HG02678 (cell line): ENCODE measurements at regions not wholly inside any gene's neighbourhood (a gene's known extent, or its start where the extent isn't known, plus 50 kb on each side); places are given as distances from the start of the nearest gene placed in this dataset.
"Not testable (repeated sequence)": the region's sequence is repeated elsewhere in the genome, so short reads cannot be mapped to it uniquely, and the experiment has no call there.

Source experiments
- ATAC-seq: cut with Tn5 transposase; IDR thresholded peaks from one replicate; pipeline ENCODE4 v1.9.1; 2021; ENCODE audit warnings: mild to moderate bottlenecking, moderate library complexity; ENCODE audit not compliant: unreplicated experiment

DNA sequence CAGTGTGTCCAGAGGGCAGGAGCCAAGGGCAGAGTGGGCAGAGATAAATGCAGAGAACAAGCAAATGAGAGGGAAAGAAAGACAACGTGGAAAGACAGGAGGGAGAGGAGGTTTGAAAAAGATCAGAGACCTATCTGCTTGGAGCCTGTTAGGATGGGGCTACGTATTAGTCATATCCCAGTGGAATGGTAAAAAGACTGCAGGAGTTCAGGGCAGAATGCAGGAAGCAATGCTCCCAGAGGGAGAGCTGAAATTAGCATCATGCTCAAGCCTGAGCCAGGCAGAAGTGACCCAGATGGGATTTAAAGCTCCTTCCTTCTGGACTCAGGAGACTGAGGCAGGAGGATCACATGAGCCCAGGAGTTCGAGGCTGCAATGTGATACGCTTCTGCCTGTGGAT, 261.3 kb upstream of the CHRM3 start:
- ATAC-seq, result no peak

DNA sequence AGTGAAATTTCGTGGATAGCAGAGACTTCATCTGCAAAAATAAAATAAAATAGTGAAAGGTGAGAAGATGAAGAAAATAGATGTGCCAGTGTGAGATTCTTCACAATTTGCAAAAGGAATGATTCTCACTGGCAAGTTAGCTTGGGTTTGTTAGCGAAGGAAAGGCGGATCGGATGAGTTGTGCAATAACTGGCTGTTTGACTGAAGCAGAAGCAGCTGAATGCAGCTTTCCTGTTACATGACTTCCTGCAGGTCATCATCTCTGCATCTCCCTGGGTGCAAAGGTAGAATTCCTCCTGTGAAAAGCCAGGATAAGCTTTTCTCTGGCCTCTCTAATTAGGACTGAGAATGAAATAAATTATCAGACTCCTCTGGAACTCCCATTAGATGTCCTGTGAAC, 263.1 kb upstream of the CHRM3 start:
- ATAC-seq, result no peak

DNA sequence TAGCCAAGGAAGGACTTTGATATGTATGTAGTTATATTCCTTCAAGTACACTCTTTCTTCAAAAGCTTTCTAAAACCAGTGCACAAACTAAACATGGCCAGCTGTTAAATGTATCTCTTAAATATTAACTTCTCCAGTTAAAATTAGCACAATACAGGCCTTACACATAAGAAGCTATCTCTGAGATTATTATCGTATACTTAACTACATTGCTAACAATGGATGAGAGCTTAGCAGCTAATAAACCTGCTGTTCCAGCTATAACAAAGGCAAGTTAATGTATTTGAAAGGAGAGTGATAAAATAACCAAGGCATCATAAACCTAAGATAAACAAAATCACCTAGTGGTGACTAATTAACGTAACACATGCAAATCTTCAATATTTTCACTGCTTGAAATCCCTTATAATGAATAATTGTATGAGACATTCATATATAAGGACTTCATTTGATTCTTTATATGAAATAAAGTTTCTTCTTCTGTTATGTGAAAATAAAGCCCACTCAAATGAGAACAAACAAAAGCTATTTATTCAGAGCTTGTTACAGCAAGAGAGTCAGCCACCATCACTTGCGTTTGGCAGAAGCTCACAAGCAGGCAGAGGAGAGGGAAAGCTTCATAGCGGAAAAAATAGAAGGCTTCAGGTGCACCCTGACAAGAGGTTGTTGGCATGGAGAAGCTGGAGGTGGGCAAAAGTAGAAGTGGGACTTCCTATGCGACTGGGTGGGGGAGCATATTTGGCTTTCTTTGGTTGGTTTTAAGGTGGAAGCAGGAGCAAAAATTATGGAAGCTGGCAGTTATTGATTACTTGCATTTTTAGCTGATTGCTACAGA, 274.1 kb upstream of the CHRM3 start:
- no peak for ATAC-seq

DNA sequence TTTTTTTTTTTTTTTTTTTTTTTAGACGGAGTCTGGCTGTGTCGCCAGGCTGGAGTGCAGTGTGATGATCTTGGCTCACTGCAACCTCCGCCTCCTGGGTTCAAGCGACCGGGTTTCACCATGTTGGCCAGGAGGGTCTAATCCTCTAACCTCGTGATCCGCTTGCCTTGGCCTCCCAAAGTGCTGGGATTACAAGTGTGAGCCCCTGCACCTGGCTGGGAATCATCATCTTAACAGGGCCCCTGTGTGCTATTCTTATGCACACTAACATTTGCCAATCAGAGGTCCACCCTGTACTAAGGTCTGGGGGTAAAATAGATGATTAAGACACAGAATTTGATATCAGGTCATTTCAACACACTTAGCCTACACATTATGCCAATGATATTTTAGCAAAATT, 278.7 kb upstream of the CHRM3 start:
- ATAC-seq, result no peak

DNA sequence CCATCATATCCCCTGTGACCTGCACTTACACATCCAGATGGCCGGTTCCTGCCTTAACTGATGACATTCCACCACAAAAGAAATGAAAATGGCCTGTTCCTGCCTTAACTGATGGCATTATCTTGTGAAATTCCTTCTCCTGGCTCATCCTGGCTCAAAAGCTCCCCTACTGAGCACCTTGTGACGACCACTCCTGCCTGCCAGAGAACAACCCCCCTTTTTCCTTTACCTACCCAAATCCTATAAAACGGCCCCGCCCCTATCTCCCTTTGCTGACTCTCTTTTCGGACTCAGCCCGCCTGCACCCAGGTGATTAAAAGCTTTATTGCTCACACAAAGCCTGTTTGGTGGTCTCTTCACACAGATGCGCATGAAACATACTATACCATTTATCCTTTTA, 279.7 kb upstream of the CHRM3 start:
- not testable (repeated sequence) for ATAC-seq

DNA sequence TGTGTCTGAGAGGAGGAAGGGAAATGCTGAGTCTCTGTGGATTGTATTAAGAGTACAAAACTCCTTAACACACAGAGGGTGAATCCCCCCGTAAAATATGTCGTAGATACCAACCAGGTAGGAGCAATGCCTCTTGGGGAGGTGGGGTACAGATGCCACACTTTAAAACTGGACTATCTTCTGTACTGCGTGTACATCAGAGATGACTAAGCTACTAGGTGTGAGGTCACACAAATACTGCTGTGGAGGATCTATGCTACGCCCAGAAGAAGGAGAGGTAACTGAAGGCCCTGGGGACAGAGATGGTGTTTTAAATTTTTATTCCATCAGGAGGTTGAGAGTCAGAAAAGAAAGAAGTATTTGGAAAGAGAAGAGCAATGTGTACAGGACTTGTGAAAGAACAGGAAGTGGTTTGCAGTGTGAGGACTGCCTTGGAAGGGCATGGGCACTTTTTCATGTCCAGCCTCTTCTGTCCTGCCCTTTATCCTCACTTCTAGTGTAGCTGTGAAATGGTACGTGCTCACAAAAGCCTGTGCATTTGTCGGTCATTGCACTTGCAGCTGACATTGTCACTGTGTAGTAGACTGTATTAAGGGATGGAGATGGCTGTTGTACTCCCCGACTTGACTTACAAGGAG, 287.8 kb upstream of the CHRM3 start:
- no peak for ATAC-seq

DNA sequence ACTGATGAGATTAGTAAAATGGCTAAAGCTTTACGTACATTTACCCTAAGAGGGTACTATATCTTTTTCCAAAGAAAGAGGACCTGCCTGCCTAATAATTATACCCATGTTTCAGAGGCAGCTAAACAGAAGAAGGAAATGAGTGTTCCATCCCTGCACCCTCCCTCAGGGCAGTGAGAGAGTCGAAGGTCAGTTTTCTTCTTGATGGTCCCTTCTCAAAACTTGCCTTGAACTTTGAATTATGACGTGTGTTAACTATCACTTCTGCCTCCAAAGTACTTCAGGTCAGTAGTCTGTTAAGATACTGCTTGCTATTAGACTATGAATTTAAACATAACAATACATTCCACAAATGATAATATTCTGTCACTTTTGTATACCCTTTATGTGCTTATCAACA, 294.8 kb upstream of the CHRM3 start:
- ATAC-seq, result no peak

DNA sequence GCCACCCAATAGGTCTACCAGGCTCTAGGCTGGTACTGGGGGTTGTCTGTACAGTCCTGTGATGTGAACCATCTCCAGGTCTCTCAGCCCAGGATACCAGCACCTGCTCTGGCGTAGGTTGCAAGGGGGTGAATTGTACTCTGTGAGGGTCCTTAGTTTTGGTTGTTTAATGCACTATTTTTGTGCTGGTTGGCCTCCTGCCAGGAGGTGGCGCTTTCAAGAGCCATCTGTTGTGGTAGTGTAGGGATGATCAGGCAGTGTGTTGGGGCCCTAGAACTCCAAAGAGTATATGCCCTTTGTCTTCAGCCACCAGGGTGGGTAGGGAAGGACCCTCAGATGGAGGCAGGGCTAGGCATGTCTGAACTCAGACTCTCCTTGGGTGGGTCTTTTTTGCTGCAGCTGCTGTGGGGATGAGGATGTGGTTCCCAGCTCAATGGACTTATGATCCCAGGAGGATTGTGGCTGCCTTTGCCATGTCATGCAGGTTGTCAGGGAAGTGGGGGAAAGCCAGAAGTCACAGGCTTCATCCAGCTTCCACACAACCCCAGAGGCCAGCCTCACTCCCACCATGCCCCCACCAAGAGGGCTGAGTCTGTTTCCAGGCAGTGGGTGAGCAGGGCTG, 301.8 kb upstream of the CHRM3 start:
- ATAC-seq, result no peak

DNA sequence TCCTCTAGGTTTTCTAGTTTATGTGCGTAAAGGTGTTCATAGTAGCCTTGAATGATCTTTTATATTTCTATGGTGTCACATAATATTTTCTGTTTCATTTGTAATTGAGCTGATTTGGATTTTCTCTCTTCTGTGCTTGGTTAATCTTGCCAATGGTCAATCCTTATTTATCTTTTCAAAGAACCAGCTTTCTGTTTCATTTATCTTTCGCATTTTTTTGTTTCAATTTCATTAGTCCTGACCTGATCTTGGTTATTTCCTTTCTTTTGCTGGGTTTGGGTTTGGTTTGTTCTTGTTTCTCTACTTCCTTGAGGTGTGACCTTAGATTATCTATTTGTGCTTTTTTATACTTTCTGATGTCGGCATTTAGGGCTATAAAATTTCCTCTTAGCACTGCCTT, 304.4 kb upstream of the CHRM3 start:
- not testable (repeated sequence) for ATAC-seq

DNA sequence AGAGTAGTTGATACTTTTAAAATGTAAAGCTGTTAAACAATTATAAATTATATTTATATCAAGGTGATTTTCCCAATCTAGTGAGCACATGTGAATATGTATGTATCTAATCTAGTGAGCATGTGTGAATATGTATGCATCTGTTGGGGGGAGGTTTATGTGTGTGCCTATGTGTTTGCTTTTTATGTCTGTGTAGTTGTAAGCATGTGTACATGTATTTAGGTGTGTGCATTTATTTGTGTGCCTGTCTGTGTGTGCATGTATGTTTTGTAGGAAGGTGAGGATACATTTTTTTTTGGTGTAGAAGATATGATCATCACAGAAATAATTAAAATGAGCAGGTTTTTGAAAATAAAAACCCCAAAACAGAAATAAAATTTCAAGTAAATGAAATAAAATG, 318.9 kb upstream of the CHRM3 start:
- no peak for ATAC-seq

DNA sequence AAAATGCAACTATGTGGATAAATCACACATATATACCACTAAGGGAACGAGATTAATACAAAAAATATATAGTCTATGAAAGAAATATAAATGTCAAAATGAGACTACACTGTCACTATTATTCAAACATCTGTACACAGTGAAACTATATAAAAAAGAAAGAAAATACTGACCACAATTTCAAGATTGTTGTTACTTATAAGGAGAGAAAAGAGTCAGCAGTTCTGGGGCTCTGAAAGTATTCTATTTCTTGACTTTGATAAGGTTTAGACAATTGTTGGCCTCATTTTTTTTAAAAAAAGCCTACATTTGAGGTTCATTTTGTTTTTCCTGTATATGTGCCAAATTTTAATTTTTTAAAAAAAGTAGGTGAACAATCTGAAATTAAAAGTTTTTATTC, 319.3 kb upstream of the CHRM3 start:
- no peak for ATAC-seq

DNA sequence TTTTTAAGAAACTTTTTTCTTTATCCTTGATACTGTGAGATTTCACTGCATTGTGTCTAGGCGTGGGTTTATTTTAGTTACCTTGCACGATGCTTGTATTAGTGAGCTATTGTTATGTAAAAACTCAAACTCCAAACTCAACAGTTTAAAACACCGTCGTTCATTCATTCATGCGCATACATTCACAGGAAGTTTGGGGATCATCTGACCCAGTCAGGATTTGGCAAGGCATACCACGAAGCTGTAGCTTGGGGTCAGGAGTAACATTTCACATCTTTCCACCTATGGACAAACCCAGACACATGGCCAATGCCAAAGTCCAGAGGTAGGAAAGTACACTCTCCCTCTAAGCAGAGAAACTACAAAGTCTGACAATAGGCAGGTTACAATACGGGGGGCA, 324.6 kb upstream of the CHRM3 start:
- ATAC-seq, result no peak

DNA sequence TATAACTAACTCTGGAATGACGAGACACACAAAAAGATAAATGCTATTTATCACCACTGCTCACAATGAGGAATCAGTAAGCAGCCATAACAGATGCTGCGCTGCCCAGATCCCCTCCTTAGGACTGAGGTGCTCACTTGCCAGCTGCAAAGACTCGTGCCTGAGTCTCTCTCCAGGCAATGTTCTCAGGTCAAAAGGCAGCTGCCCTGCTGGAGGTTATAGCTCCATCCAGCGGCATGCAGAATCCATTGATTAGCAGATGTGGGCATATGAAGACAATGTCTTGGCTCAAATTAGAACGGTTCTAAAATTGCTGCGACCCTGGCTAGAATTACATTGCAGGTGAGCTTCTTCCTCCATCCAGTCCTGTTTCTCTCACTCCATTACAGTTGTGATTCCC, 328.2 kb upstream of the CHRM3 start:
- no peak for ATAC-seq

DNA sequence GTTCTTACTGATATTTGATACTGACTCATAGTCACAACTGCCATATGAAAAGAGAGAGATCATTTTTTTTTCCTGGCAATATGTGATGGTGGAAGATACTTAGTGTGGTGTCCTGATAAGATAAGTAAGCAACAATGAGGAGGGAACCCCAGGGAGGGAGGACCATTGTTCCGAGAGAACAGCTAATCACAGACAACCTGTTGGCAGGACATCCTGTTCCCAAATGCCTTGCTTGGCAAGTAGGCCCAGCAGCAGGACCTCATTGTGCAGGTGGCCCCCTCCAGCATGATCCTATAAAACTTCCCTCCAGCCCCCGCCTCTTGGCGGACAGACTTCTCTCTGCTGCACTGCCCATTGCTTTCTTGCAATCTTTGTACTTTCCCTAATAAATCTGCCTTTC, 329.4 kb upstream of the CHRM3 start:
- ATAC-seq, result no peak

DNA sequence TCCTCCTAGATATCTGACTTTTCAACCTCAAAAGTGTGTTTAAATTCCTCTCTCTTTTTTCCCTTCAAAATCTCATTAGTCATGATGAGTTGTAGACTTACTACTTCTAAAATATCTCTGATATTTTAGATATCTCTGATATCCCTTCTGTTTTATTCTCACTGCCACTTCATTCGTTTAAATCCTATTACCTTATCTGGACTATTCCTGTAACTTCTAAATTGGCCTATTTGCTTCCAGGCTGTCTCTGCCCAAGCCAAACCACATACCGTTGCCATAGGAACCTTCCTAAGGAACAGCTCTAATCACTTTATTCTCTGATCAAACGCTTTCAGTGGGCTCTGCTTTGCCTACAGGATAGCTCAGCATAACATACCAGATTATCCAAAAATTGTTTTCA, 333.1 kb upstream of the CHRM3 start:
- ATAC-seq, result no peak

DNA sequence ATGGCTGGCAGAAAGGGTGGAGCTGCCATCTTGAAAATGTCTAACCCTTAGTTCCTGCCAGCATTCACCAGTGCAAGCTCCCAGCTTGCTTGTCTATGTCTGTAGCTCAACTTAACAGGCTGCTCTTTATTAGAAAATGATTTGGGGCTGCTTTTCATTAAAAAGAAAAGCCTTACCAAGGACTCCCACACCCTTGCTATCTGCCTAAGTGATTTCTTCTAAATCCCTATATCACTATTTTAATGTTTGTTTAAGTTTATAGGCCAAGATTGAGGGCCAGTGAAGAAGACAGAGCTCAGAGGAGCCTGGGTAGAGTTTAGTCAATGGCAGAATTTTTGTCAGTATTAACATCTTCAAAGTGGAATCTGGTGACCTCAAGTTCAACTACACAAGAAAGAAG, 336.8 kb upstream of the CHRM3 start:
- ATAC-seq, result no peak

DNA sequence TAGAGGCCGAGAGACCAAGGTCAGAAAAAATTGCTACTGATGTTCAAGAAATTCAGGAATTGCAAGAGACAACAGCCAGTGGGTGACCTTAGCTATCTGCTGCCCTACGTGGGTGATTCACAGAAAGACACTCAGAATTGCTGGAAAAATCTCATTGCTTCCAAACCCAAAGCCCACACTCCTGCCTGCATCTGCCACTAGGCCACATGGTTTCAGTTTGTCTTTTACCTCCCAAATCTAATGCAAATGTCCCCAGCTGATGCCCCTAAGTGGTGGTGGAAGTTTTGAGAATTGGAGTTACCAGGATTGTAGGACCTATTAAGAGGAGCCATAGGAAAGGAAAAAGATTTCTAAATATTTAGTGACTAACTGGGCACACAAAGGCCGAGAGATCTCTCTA, 341.5 kb upstream of the CHRM3 start:
- ATAC-seq, result no peak

DNA sequence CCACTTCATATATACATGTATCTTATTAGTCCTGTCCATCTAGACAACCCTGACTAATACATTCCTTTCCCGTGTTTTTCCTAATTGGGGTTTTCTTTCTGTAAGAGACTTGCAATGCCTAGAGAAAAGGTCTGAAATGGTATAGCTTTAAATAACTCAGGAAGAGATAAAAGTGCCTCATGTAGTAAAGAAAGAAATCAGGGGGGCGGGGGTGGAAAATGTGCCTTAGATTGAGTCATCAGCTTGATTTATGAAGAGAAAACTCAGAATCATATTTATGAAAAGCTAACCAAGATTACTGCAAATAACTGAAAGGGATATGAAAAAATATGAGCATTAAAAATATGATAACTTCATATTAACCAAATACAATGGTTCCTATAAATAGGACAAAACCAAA, 345.8 kb upstream of the CHRM3 start:
- no peak for ATAC-seq

DNA sequence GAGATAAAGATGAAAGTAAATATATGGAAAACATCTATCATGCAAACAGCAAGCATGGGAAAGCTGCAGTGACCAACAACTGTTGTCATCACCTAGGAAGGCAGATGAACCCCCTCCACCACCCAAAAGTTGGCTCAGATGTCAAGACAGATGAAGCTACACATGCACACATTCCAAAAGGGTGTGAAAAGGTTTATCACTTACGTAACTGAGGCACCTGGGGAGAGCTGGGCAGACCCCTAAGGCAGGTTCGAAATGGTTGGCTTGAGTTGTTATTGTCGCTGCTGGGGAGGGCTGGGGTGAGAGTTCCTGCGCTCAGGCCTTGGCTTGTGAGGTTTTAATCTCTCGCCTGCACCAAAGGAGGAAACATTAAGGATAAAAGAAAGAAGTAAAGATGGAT, 355.1 kb upstream of the CHRM3 start:
- ATAC-seq, result no peak

DNA sequence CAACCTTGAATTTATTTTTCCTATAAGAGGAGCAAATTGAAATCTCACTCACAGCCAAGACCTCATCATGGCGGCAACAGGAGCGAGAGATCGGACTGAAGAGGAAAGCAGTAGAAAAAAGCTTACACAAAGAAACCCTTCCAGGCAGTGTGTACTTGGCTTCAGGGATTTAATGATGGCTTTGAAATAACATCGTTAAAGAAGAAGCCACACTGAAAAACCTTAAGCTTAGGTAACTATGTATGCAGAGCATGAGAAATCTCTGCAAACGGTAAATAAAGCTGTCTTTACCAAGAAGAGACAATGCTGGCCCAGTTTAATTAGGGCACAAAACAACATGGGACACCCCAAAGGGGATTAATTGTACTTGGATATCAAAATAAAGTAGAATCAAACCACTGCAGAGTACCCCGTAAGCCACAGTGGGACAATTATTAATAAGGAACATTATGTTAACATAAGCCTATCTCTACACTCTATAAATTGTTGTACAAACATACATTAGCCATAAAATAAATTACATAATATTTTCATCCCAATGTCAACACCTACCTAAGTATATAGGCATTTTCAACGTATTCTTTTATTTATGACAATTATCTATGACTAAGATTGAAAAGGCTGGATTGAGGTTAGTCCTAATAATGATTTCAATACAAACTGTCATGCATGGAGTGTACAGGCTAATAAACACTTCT, 360.2 kb upstream of the CHRM3 start:
- ATAC-seq, result no peak

DNA sequence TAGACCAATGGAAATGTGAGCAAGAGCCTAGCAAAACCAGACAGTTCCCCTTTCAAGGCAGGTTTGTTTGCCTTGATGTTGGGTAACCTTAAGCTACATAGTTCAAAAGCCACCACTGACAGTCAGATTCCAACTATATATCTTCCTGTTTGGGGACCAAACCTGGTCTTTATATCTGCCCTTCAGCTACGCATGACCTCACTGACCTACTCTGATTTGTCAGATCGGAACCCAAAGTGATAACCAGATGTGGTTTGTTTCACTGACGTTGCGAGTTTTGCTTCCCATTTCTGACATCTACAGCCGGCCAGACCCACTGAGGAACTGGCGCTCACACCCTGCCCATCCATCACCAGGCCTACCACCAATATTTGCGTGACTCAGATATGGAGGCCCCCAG, 361.1 kb upstream of the CHRM3 start:
- no peak for ATAC-seq
